Osteocyte (in vitro differentiated cells): ENCODE measurements at regions not wholly inside any gene's neighbourhood (a gene's known extent, or its start where the extent isn't known, plus 50 kb on each side); places are given as distances from the start of the nearest gene placed in this dataset.

ENCODE experiments used
- DNase-seq: peaks from one replicate; pipeline ENCODE4 v3.0.0; 2021; ENCODE audit warnings: mixed read lengths; ENCODE audit not compliant: unreplicated experiment; ENCODE audit errors: extremely low spot score
- H3K27ac Mint-ChIP-seq: one replicate; pipeline ENCODE4 v1.8.0; 2021; ENCODE audit warnings: mild to moderate bottlenecking, mixed read lengths; ENCODE audit not compliant: unreplicated experiment
- H3K27me3 Mint-ChIP-seq: one replicate; pipeline ENCODE4 v1.8.0; 2021; ENCODE audit warnings: mixed read lengths; ENCODE audit not compliant: unreplicated experiment
- H3K36me3 Mint-ChIP-seq: one replicate; pipeline ENCODE4 v1.8.0; 2021; ENCODE audit warnings: mixed read lengths; ENCODE audit not compliant: unreplicated experiment
- H3K4me1 Mint-ChIP-seq: one replicate; pipeline ENCODE4 v1.8.0; 2021; ENCODE audit warnings: mixed read lengths; ENCODE audit not compliant: unreplicated experiment
- H3K4me3 Mint-ChIP-seq: one replicate; pipeline ENCODE4 v1.8.0; 2021; ENCODE audit warnings: mild to moderate bottlenecking, moderate library complexity, mixed read lengths; ENCODE audit not compliant: unreplicated experiment
- H3K9me3 Mint-ChIP-seq: one replicate; pipeline ENCODE4 v1.8.0; 2021; ENCODE audit warnings: mixed read lengths; ENCODE audit not compliant: unreplicated experiment
- TF ChIP-seq, protein P1 (sequence below): fragments of 200-600 bp; sonication (generic); IDR thresholded peaks from 2 replicates; pipeline ENCODE4 v1.5.0; 2021; ENCODE audit warnings: antibody characterized with exemption, mild to moderate bottlenecking, moderate library complexity

DNA sequence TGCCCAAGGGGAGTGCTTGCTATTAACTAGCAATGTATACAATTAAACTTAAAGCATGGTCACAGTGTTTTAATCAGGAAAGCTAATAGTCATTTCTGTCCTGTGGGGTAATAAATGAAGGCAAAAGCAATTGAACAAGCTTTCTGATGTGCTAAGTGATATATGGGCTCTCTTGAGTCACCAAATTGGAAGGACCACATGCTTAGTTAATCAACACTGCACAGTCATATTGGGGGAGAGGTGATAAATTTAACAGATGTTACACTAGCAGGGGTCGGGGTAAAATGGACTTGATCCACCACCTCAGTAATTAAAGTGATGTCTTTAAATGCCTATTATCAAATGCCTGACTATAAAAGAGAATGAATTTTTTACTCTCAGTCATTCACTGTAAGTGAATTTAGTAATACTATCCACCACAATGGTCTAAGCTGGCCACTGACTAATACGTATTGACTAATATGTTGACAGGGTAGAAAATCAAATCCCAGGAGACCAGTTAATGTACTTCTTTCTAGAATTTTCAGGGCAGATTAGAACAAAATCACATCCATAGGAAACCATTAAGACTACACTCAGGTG is 736.3 kb downstream of the RPS29 start:
- H3K9me3 Mint-ChIP-seq: peaks cover 5% of the 10 kb centered on the region
- H3K4me3 Mint-ChIP-seq: no peak overlapping the region
- TF ChIP-seq, protein P1, sequence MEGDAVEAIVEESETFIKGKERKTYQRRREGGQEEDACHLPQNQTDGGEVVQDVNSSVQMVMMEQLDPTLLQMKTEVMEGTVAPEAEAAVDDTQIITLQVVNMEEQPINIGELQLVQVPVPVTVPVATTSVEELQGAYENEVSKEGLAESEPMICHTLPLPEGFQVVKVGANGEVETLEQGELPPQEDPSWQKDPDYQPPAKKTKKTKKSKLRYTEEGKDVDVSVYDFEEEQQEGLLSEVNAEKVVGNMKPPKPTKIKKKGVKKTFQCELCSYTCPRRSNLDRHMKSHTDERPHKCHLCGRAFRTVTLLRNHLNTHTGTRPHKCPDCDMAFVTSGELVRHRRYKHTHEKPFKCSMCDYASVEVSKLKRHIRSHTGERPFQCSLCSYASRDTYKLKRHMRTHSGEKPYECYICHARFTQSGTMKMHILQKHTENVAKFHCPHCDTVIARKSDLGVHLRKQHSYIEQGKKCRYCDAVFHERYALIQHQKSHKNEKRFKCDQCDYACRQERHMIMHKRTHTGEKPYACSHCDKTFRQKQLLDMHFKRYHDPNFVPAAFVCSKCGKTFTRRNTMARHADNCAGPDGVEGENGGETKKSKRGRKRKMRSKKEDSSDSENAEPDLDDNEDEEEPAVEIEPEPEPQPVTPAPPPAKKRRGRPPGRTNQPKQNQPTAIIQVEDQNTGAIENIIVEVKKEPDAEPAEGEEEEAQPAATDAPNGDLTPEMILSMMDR: no peak
- no peak for DNase-seq
- no peaks in the 10 kb centered on the region for H3K27me3 Mint-ChIP-seq
- no peaks in the 10 kb centered on the region for H3K36me3 Mint-ChIP-seq
- no peak overlapping the region for H3K27ac Mint-ChIP-seq
- no peaks in the 10 kb centered on the region for H3K4me1 Mint-ChIP-seq

DNA sequence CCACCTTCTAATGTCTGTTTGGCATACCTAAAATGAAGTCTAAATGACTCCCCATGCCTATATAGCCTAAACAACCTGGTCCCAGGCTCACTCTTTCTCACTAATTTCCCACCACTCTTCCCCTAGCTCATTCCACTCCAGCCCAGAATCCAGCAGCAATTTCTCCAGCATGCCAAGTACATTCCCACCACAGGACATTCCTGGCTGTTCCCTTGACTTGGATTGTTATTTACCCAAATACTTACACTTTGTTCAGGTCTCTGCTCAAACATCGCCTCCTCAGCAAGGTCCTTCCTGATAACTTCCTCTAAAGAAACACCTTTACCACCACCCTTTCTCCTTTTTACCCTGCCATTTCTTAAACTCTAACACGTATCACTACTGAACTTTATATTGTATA is 743.4 kb downstream of the RPS29 start:
- TF ChIP-seq, protein P1: no peak
- no peak overlapping the region for H3K27ac Mint-ChIP-seq
- peaks cover 3% of the 10 kb centered on the region for H3K9me3 Mint-ChIP-seq

DNA sequence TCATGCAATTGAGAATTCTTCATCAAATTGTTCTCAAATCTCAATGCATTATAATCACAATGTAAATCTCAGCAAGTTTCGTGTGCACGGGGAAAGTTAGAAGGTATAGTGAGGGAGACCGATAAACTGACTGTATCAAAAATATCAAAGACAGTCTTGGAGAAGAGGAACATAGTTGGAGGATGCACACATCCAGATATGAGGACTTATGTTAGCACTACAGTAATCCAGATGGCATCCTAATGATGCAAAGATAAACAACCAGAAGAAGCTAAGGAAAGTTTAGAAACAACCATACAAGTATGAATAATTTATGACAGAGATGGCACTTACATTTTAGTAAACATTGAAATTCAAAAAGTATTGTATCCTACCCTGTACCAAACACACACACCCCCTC is 760.1 kb downstream of the RPS29 start:
- peaks cover 3% of the 10 kb centered on the region for H3K27me3 Mint-ChIP-seq
- no peak for DNase-seq
- TF ChIP-seq, protein P1: no peak
- no peaks in the 10 kb centered on the region for H3K9me3 Mint-ChIP-seq
- no peak overlapping the region for H3K27ac Mint-ChIP-seq
- H3K4me3 Mint-ChIP-seq: no peak overlapping the region
- H3K4me1 Mint-ChIP-seq: no peaks in the 10 kb centered on the region
- no peaks in the 10 kb centered on the region for H3K36me3 Mint-ChIP-seq

More for the DNA sequence above, 743.4 kb downstream of the RPS29 start:
- Mint-ChIP-seq H3K27me3 (peaks cover 5% of the 10 kb centered on the region), H3K4me1 (no peaks in the 10 kb centered on the region), H3K4me3 (no peak overlapping the region), H3K36me3 (no peaks in the 10 kb centered on the region)
- DNase-seq: no peak

DNA sequence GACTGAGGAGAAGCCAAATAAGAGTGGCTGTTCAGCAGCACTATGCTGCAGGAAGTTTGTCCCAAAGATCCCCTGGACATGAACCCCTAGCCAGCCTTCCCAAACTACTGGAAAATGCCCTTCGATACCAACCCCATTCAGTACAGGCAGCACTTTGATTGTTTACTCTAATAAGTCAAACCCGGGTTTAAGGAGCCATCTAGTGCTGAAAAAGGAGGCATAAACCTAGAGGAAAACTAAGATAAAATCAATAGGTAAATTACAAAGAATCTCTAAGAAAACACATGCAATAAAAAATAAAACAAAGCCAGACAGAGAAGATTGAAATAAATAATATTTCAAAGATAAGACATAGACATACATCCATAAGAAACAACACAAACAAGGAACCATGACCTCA is 771.6 kb downstream of the RPS29 start:
- H3K4me1 Mint-ChIP-seq: no peaks in the 10 kb centered on the region
- H3K36me3 Mint-ChIP-seq: no peaks in the 10 kb centered on the region
- no peaks in the 10 kb centered on the region for H3K9me3 Mint-ChIP-seq
- H3K27ac Mint-ChIP-seq: no peak overlapping the region
- H3K27me3 Mint-ChIP-seq: no peaks in the 10 kb centered on the region
- TF ChIP-seq, protein P1: no peak
- no peak overlapping the region for H3K4me3 Mint-ChIP-seq
- no peak for DNase-seq

DNA sequence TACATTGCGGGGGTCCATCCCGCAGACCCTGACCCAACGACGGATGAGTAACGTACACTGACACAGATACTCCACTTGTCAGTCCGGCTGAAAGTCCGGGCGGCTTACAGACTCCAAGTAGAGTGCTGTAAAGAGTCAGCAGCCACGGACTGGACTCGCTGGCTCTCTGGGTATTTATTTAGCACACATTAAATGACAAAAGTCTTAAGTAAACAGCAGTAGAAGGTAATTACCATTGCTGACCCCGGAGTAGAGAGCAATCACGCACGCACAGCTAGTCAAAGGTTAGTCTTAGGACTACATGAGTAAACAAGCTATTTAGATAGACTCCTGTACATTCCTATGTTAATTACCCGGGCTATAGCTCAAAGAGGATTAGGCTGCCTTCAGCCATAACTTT is 780.9 kb downstream of the RPS29 start:
- Mint-ChIP-seq H3K4me1 (peaks cover 21% of the 10 kb centered on the region), H3K9me3 (peaks cover 25% of the 10 kb centered on the region), H3K27me3 (no peaks in the 10 kb centered on the region), H3K36me3 (no peaks in the 10 kb centered on the region), H3K4me3 (no peak overlapping the region), H3K27ac (no peak overlapping the region)
- DNase-seq: no peak
- TF ChIP-seq, protein P1: no peak
